Loucy (cell line): ENCODE measurements at regions not wholly inside any gene's neighbourhood (a gene's known extent, or its start where the extent isn't known, plus 50 kb on each side); places are given as distances from the start of the nearest gene placed in this dataset.
"Not testable (repeated sequence)": the region's sequence is repeated elsewhere in the genome, so short reads cannot be mapped to it uniquely, and the experiment has no call there.

Source experiments
- H2AFZ ChIP-seq: fragments of 200-600 bp; sonication (generic); 2 replicates; pipeline ENCODE4 v1.6.0; 2016; ENCODE audit warnings: antibody characterized with exemption, mild to moderate bottlenecking, low read length, moderate library complexity
- H3F3A ChIP-seq: fragments of 200-600 bp; 2 replicates; pipeline ENCODE4 v1.6.0; 2016; ENCODE audit warnings: antibody characterized with exemption, low read depth, mild to moderate bottlenecking
- H3K27me3 ChIP-seq: fragments of 200-600 bp; sonication (generic); 2 replicates; pipeline ENCODE4 v1.6.1; 2014; ENCODE audit warnings: low read length, mild to moderate bottlenecking; ENCODE audit not compliant: insufficient read depth, poor library complexity, severe bottlenecking
- H3K36me3 ChIP-seq: fragments of 200-600 bp; sonication (generic); 2 replicates; pipeline ENCODE4 v1.6.1; 2016; ENCODE audit warnings: low read length; ENCODE audit not compliant: insufficient read depth
- H3K4me1 ChIP-seq: fragments of 200-600 bp; sonication (generic); 2 replicates; pipeline ENCODE4 v1.5.1; 2014; ENCODE audit warnings: low read length, mild to moderate bottlenecking; ENCODE audit not compliant: insufficient read depth, poor library complexity, severe bottlenecking
- H3K4me2 ChIP-seq: fragments of 200-600 bp; sonication (generic); 2 replicates; pipeline ENCODE4 v1.6.0; 2014; ENCODE audit warnings: antibody characterized with exemption, low read length, low read depth, mild to moderate bottlenecking; ENCODE audit not compliant: poor library complexity, severe bottlenecking
- H3K4me3 ChIP-seq: fragments of 200-600 bp; sonication (generic); 2 replicates; pipeline ENCODE4 v1.5.1; 2014; ENCODE audit warnings: low read length, mild to moderate bottlenecking, mixed read lengths; ENCODE audit not compliant: poor library complexity, severe bottlenecking
- H3K79me2 ChIP-seq: fragments of 200-600 bp; sonication (generic); 2 replicates; pipeline ENCODE4 v1.6.1; 2014; ENCODE audit warnings: low read length; ENCODE audit not compliant: insufficient read depth
- H3K9ac ChIP-seq: fragments of 200-600 bp; sonication (generic); 2 replicates; pipeline ENCODE4 v1.6.0; 2014; ENCODE audit warnings: mild to moderate bottlenecking, low read depth, low read length, moderate library complexity; ENCODE audit not compliant: poor library complexity, severe bottlenecking
- H3K9me2 ChIP-seq: fragments of 200-600 bp; sonication (generic); replicated peaks from 2 replicates; pipeline ENCODE4 v1.6.1; 2016; ENCODE audit warnings: low read depth, low read length, mixed read lengths
- H3K9me3 ChIP-seq: fragments of 200-600 bp; sonication (generic); 2 replicates; pipeline ENCODE4 v1.6.1; 2014; ENCODE audit warnings: mild to moderate bottlenecking, antibody characterized with exemption, low read length, low read depth; ENCODE audit not compliant: insufficient read depth
- H4K20me1 ChIP-seq: fragments of 200-600 bp; sonication (generic); 2 replicates; pipeline ENCODE4 v1.6.0; 2014; ENCODE audit warnings: antibody characterized with exemption, low read length, mild to moderate bottlenecking; ENCODE audit not compliant: insufficient read depth, poor library complexity, severe bottlenecking
- CTCF ChIP-seq: fragments of 200-600 bp; sonication (generic); conservative IDR thresholded peaks from 2 replicates; pipeline ENCODE4 v1.5.1; 2014; ENCODE audit warnings: mild to moderate bottlenecking, antibody characterized with exemption, low read length
- EZH2phosphoT487 ChIP-seq: fragments of 200-600 bp; IDR thresholded peaks from 2 replicates; pipeline ENCODE4 v1.6.1; 2018; ENCODE audit warnings: antibody characterized with exemption, mild to moderate bottlenecking, moderate library complexity, borderline replicate concordance

DNA sequence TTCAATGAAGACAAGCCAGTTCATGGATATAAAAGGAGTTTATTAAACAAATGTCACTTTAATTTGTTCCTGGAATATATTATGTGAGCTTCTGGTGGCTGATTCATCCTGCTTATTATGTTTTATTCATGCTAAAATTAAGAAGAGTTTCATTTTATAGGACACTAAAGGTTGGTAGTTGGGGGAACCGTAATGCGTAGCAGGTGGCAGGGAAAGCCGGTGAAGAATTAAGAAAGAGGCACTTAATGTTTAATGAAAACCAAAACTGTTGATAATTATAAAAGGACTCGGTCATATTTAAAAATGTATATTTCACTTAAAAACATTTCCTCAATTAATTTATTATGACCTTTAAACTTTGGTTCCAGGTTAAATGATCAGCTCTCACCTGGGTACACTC, 94.3 kb downstream of the XKR3 start:
- not testable (repeated sequence) for H3F3A ChIP-seq, H3K4me3 ChIP-seq, H3K79me2 ChIP-seq, H3K36me3 ChIP-seq, H3K27me3 ChIP-seq, H3K9me3 ChIP-seq, H3K4me1 ChIP-seq, H3K9me2 ChIP-seq, H3K4me2 ChIP-seq, H3K9ac ChIP-seq, H2AFZ ChIP-seq, H4K20me1 ChIP-seq

DNA sequence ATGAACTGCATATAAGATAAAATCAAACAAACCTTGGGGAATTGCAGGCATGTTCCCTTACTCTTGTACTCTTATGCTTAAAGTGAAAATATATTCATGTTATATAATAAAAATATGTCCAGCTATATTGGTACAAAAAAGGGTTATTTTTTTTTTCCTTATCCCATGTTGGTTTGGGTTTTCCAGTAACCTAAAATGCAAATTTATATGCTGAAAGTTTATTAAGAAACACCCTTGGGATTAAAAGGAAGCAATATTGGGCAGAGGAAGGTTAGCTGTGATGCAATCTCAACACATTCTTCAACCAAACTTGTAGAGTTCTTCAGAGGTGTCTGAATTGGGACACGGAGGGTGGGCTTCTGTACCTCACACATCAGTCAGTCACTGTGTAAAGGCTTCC, 97.7 kb downstream of the XKR3 start:
- not testable (repeated sequence) for H3K79me2 ChIP-seq, H3K36me3 ChIP-seq, H3F3A ChIP-seq, H3K9me2 ChIP-seq, H4K20me1 ChIP-seq, H3K9ac ChIP-seq, H3K9me3 ChIP-seq, H3K4me2 ChIP-seq, H3K27me3 ChIP-seq, H2AFZ ChIP-seq, H3K4me3 ChIP-seq
- peaks cover 12% of the 10 kb centered on the region for H3K4me1 ChIP-seq

- not testable (repeated sequence) for H2AFZ ChIP-seq, H4K20me1 ChIP-seq, H3K36me3 ChIP-seq, H3K27me3 ChIP-seq, H3F3A ChIP-seq, H3K9me2 ChIP-seq, H3K9me3 ChIP-seq, H3K9ac ChIP-seq, H3K79me2 ChIP-seq
- Histone ChIP-seq H3K4me1 (peaks cover 26% of the 10 kb centered on the region), H3K4me2 (peak overlapping the region; percentile 71), H3K4me3 (peak overlapping the region; percentile 62)
Observed at GRCh38 chr22:16723241-16723640, 102.0 kb downstream of the XKR3 start.

DNA sequence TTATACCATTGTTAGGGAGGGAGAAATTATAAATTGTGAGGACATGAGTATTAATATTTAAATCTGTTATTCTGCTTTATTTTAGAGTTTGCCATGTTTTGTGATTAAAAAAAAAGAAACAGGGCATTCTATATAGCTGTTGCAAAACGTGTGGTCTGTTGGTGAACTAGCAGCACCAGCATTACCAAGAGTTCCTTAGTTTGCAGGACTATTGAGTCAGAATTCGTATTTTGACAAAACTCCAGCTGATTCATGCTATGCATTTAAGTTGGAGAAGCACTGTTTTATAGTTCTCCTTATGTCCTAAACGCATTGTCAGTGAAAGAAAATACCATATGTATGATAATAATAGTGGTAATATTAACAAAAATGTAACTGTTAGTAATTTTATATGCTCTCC, 102.6 kb downstream of the XKR3 start:
- Histone ChIP-seq H3K4me1 (peaks cover 26% of the 10 kb centered on the region), H3K9ac (peak overlapping the region; percentile 27), H3K4me3 (peak overlapping the region; percentile 62), H3K4me2 (peak overlapping the region; percentile 71)
- H3F3A ChIP-seq, H2AFZ ChIP-seq, H3K79me2 ChIP-seq, H3K9me2 ChIP-seq, H3K27me3 ChIP-seq, H4K20me1 ChIP-seq, H3K36me3 ChIP-seq, H3K9me3 ChIP-seq: not testable (repeated sequence)

GRCh38 chr22:16721961-16722360, 103.2 kb downstream of the XKR3 start:
- Histone ChIP-seq H3K9me2 (no peaks in the 10 kb centered on the region), H3K36me3 (no peaks in the 10 kb centered on the region), H3K4me3 (peak overlapping the region; percentile 62), H3K9ac (no peak overlapping the region), H2AFZ (no peak overlapping the region), H3K79me2 (no peaks in the 10 kb centered on the region), H3K4me1 (peaks cover 26% of the 10 kb centered on the region), H3K4me2 (peak overlapping the region; percentile 71), H3F3A (no peaks in the 10 kb centered on the region), H4K20me1 (no peaks in the 10 kb centered on the region), H3K27me3 (no peaks in the 10 kb centered on the region), H3K9me3 (no peaks in the 10 kb centered on the region)
- TF ChIP-seq EZH2phosphoT487 (no peak), CTCF (no peak)
